Activated T-cell treated with anti-CD3 and anti-CD28 coated beads, Interleukin-2, amount 50 U/mL, for 48 hours (primary cell): ENCODE measurements at regions not wholly inside any gene's neighbourhood (a gene's known extent, or its start where the extent isn't known, plus 50 kb on each side); places are given as distances from the start of the nearest gene placed in this dataset.

Source experiments
- DNase-seq, 2 experiments: peaks; one replicate each; pipeline ENCODE4 v3.0.0-alpha.2; 2020

- DNase-seq: no peak
These were observed 54.6 kb upstream of the GALNT15 start for GRCh38 chr3:16119887-16120286.

- DNase-seq: no peak
These were observed 53.1 kb upstream of the GALNT15 start for GRCh38 chr3:16121391-16121790.

GRCh38 chr3:16122155-16122554 is 52.3 kb upstream of the GALNT15 start:
- DNase-seq: no peak

GRCh38 chr3:16122661-16123060 is 51.8 kb upstream of the GALNT15 start:
- no peak for DNase-seq

- no peak for DNase-seq
These were observed 49.8 kb upstream of the GALNT15 start for GRCh38 chr3:16124636-16125035.
